ENCODE measurements at regions not wholly inside any gene's neighbourhood (a gene's known extent, or its start where the extent isn't known, plus 50 kb on each side); places are given as distances from the start of the nearest gene placed in this dataset.

- H3K27me3 ChIP-seq (ENCODE audit: insufficient read depth, low read length): no peaks in the 10 kb centered on the region
- WGBS: 83% methylated on average over 7 of the region's 7 CpGs
- H3K9ac ChIP-seq (ENCODE audit: low read depth, low read length): no peak overlapping the region
- no peaks in the 10 kb centered on the region for H3K36me3 ChIP-seq (ENCODE audit: insufficient read depth, low read length)
- H3K4me1 ChIP-seq (ENCODE audit: insufficient read depth, low read length): peaks cover 19% of the 10 kb centered on the region
- no peaks in the 10 kb centered on the region for H3K9me3 ChIP-seq (ENCODE audit: insufficient read depth, low read depth, low read length)
- H3K27ac ChIP-seq (ENCODE audit: low read depth, low read length): no peak overlapping the region
- no peak overlapping the region for H3K4me3 ChIP-seq (ENCODE audit: low read length)
Measured at GRCh38 chr6:105740946-105741645, 338.2 kb upstream of the PREP start.

- WGBS: 83% methylated on average over 2 of the region's 2 CpGs
- Histone ChIP-seq H3K4me1 (ENCODE audit: insufficient read depth, low read length) (peaks cover 15% of the 10 kb centered on the region; the same call in 1 of the 2 replicates), H3K4me3 (ENCODE audit: low read length) (no peak overlapping the region), H3K27ac (ENCODE audit: low read depth, low read length) (no peak overlapping the region), H3K9ac (ENCODE audit: low read depth, low read length) (no peak overlapping the region), H3K9me3 (ENCODE audit: insufficient read depth, low read depth, low read length) (no peaks in the 10 kb centered on the region), H3K27me3 (ENCODE audit: insufficient read depth, low read length) (no peaks in the 10 kb centered on the region), H3K36me3 (ENCODE audit: insufficient read depth, low read length) (no peaks in the 10 kb centered on the region)
Measured at GRCh38 chr6:105739764-105740163, 336.9 kb upstream of the PREP start.

DNA sequence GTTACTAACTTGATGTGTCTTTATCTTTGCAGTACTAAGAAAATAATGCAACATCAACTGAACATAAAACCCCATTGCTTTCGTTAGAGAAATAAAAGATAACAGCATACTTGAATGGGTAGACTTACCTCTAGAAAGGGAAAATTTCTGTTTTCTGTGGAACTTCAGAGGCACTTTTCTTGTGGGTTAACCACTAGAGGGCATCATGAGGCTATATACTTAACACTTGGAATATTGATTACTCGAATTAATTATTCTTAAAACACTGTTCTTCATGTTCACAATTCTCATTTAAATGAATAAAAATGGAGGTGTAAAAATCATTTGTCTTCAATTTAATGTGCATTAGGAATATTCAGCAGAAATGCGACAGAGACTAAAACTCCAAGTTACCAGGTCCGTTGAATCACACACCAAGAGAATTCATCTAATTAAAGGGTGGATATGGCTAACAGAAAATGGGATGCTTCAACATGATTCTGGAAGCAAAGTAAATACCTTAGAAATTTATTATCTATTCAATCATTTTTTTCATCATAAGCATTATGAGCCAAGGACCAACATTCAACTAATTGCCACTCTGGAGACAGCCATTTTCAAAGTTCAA is 330.8 kb upstream of the PREP start:
- WGBS: 93% methylated on average over 2 of the region's 4 CpGs

GRCh38 chr6:105728995-105729394 is 326.1 kb upstream of the PREP start:
- no peak overlapping the region for H3K9ac ChIP-seq (ENCODE audit: low read depth, low read length)
- H3K36me3 ChIP-seq (ENCODE audit: insufficient read depth, low read length): no peaks in the 10 kb centered on the region
- H3K27me3 ChIP-seq (ENCODE audit: insufficient read depth, low read length): no peaks in the 10 kb centered on the region
- no CpG with 5 or more reads among the region's 1 CpG for WGBS
- H3K4me3 ChIP-seq (ENCODE audit: low read length): no peak overlapping the region
- no peaks in the 10 kb centered on the region for H3K9me3 ChIP-seq (ENCODE audit: insufficient read depth, low read depth, low read length)
- no peaks in the 10 kb centered on the region for H3K4me1 ChIP-seq (ENCODE audit: insufficient read depth, low read length)
- H3K27ac ChIP-seq (ENCODE audit: low read depth, low read length): no peak overlapping the region

More for the DNA sequence above, 330.8 kb upstream of the PREP start:
- no peaks in the 10 kb centered on the region for H3K27me3 ChIP-seq (ENCODE audit: insufficient read depth, low read length)
- no peak overlapping the region for H3K27ac ChIP-seq (ENCODE audit: low read depth, low read length)
- H3K4me3 ChIP-seq (ENCODE audit: low read length): no peak overlapping the region
- H3K9ac ChIP-seq (ENCODE audit: low read depth, low read length): no peak overlapping the region
- no peaks in the 10 kb centered on the region for H3K4me1 ChIP-seq (ENCODE audit: insufficient read depth, low read length)
- H3K36me3 ChIP-seq (ENCODE audit: insufficient read depth, low read length): no peaks in the 10 kb centered on the region
- no peaks in the 10 kb centered on the region for H3K9me3 ChIP-seq (ENCODE audit: insufficient read depth, low read depth, low read length)

DNA sequence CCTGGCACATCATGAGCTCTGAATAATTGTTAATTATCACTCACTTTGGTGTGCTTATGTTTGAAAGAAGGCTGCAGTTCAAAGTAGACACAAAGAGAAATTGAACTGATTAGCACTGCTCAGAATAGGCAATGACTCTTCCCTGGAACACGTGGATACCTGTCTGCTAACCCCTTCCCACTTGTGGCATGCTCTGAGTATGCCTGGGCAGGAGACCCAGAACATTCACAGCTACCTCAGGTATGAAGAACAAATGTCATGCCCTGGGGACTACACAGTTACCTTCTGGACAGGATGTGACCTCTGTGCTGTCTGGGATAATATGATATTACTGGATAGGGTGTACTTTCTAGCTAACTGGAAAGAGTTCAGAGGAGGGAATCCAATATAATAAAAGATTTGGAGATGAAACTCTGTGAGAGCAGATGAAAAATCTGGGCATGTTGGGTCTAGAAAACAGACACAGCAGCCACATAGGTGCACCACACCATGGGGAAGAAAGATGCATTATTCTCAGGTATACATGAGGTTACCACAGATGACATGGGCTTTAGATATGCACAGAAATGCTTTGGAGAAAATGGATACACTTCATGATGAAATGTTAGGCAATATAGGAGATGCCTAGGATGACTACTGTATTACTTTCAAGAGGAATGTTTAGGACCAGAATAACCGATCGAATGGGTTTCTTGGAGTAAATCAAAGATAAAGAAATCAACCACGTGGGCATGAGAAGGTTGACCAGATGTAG is 324.2 kb upstream of the PREP start:
- 93% methylated on average over 4 of the region's 4 CpGs for WGBS
- Histone ChIP-seq H3K4me1 (ENCODE audit: insufficient read depth, low read length) (no peaks in the 10 kb centered on the region), H3K4me3 (ENCODE audit: low read length) (no peak overlapping the region), H3K36me3 (ENCODE audit: insufficient read depth, low read length) (no peaks in the 10 kb centered on the region), H3K27me3 (ENCODE audit: insufficient read depth, low read length) (no peaks in the 10 kb centered on the region), H3K27ac (ENCODE audit: low read depth, low read length) (no peak overlapping the region), H3K9me3 (ENCODE audit: insufficient read depth, low read depth, low read length) (no peaks in the 10 kb centered on the region), H3K9ac (ENCODE audit: low read depth, low read length) (no peak overlapping the region)

DNA sequence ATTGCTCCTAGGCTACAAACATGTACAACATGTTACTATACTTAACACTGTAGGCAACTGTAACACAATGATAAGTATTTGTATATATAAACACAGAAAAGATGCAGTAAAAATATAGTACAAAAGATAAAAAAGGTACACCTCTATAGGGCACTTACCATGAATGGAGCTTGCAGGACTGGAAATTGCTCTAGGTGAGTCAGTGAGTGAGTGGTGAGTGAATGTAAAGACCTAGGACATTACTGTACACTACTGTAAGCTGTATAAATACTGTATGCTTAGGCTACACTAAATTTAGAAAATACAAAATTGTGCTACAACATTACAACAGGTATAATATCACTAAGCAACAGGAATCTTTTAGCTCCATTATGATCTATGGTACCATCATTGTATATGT is 312.0 kb upstream of the PREP start:
- H3K36me3 ChIP-seq (ENCODE audit: insufficient read depth, low read length): no peaks in the 10 kb centered on the region
- no peaks in the 10 kb centered on the region for H3K27me3 ChIP-seq (ENCODE audit: insufficient read depth, low read length)
- no peak overlapping the region for H3K9ac ChIP-seq (ENCODE audit: low read depth, low read length)
- no peak overlapping the region for H3K4me3 ChIP-seq (ENCODE audit: low read length)
- no peaks in the 10 kb centered on the region for H3K4me1 ChIP-seq (ENCODE audit: insufficient read depth, low read length)
- peaks cover 38% of the 10 kb centered on the region for H3K9me3 ChIP-seq (ENCODE audit: insufficient read depth, low read depth, low read length)
- no peak overlapping the region for H3K27ac ChIP-seq (ENCODE audit: low read depth, low read length)

GRCh38 chr6:105713474-105714118 is 310.7 kb upstream of the PREP start:
- no peak overlapping the region for H3K4me3 ChIP-seq (ENCODE audit: low read length)
- H3K27me3 ChIP-seq (ENCODE audit: insufficient read depth, low read length): no peaks in the 10 kb centered on the region
- H3K9ac ChIP-seq (ENCODE audit: low read depth, low read length): no peak overlapping the region
- H3K4me1 ChIP-seq (ENCODE audit: insufficient read depth, low read length): no peaks in the 10 kb centered on the region
- H3K9me3 ChIP-seq (ENCODE audit: insufficient read depth, low read depth, low read length): peaks cover 38% of the 10 kb centered on the region
- H3K27ac ChIP-seq (ENCODE audit: low read depth, low read length): no peak overlapping the region
- WGBS: 100% methylated on average over 1 of the region's 1 CpG
- H3K36me3 ChIP-seq (ENCODE audit: insufficient read depth, low read length): no peaks in the 10 kb centered on the region

GRCh38 chr6:105711216-105711615 is 308.3 kb upstream of the PREP start:
- WGBS: 89% methylated on average over 2 of the region's 2 CpGs
- H3K9me3 ChIP-seq (ENCODE audit: insufficient read depth, low read depth, low read length): peaks cover 38% of the 10 kb centered on the region

DNA sequence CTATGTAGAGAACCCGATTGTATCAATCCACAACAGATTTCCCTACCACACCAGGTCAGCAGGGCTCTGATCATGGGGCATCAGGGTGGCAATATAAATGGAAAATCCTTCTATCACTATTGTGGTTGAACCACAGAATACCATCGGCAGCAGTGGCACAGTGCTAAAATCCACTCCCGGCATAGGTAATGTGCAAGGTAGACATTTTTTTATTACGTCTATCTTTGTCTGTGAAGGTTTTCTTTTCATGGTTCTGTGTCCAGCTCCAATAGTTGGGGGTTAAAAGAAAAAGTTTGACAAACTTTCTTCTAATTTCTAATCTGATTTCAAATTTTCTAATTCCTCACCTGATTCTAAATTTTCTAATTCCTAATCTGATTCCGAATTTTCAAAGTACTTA is 302.7 kb upstream of the PREP start:
- Histone ChIP-seq H3K4me3 (ENCODE audit: low read length) (no peak overlapping the region), H3K9me3 (ENCODE audit: insufficient read depth, low read depth, low read length) (no peaks in the 10 kb centered on the region), H3K27me3 (ENCODE audit: insufficient read depth, low read length) (no peaks in the 10 kb centered on the region), H3K9ac (ENCODE audit: low read depth, low read length) (no peak overlapping the region), H3K27ac (ENCODE audit: low read depth, low read length) (no peak overlapping the region), H3K36me3 (ENCODE audit: insufficient read depth, low read length) (no peaks in the 10 kb centered on the region), H3K4me1 (ENCODE audit: insufficient read depth, low read length) (no peaks in the 10 kb centered on the region)
- 78% methylated on average over 5 of the region's 5 CpGs for WGBS

More at GRCh38 chr6:105711216-105711615, 308.3 kb upstream of the PREP start:
- no peak overlapping the region for H3K27ac ChIP-seq (ENCODE audit: low read depth, low read length)
- H3K4me1 ChIP-seq (ENCODE audit: insufficient read depth, low read length): no peaks in the 10 kb centered on the region
- no peaks in the 10 kb centered on the region for H3K27me3 ChIP-seq (ENCODE audit: insufficient read depth, low read length)
- no peak overlapping the region for H3K9ac ChIP-seq (ENCODE audit: low read depth, low read length)
- no peak overlapping the region for H3K4me3 ChIP-seq (ENCODE audit: low read length)
- no peaks in the 10 kb centered on the region for H3K36me3 ChIP-seq (ENCODE audit: insufficient read depth, low read length)

GRCh38 chr6:105695461-105695860 is 292.6 kb upstream of the PREP start:
- WGBS: 93% methylated on average over 3 of the region's 3 CpGs
- Histone ChIP-seq H3K27me3 (ENCODE audit: insufficient read depth, low read length) (no peaks in the 10 kb centered on the region), H3K4me3 (ENCODE audit: low read length) (no peak overlapping the region), H3K4me1 (ENCODE audit: insufficient read depth, low read length) (peaks cover 27% of the 10 kb centered on the region), H3K9me3 (ENCODE audit: insufficient read depth, low read depth, low read length) (no peaks in the 10 kb centered on the region), H3K9ac (ENCODE audit: low read depth, low read length) (no peak overlapping the region), H3K27ac (ENCODE audit: low read depth, low read length) (no peak overlapping the region), H3K36me3 (ENCODE audit: insufficient read depth, low read length) (no peaks in the 10 kb centered on the region)

Measured in HUES64 (cell line).